Naive B cell (primary cell): ENCODE measurements at regions not wholly inside any gene's neighbourhood (a gene's known extent, or its start where the extent isn't known, plus 50 kb on each side); places are given as distances from the start of the nearest gene placed in this dataset.
A peak's percentile ranks its signal among the peaks of the same experiment; 100 is the strongest.
"Not testable (repeated sequence)": the region's sequence is repeated elsewhere in the genome, so short reads cannot be mapped to it uniquely, and the experiment has no call there.

Experiments
- ATAC-seq, 2 donors: fragments of 150-1000 bp; cut with Tn5 transposase; 2 replicates each; pipeline ENCODE4 v1.10.0; 2021; ENCODE audit warnings: low read depth in 2 of 2, mild to moderate bottlenecking in 2 of 2, moderate library complexity in 2 of 2
- DNase-seq: peaks from one replicate; pipeline ENCODE4 v3.0.0; 2022
- H3K27ac Mint-ChIP-seq, 6 donors: one replicate each; pipeline ENCODE4 v1.8.0; 2020 to 2022; ENCODE audit warnings: mild to moderate bottlenecking in 6 of 6, mixed read lengths in 6 of 6, moderate library complexity in 5 of 6, inconsistent platforms in 2 of 6
- H3K27me3 Mint-ChIP-seq, 3 donors: one replicate each; pipeline ENCODE4 v1.8.0; 2021 to 2022; ENCODE audit warnings: mixed read lengths in 3 of 3, mild to moderate bottlenecking in 1 of 3
- H3K36me3 Mint-ChIP-seq, 2 donors: one replicate each; pipeline ENCODE4 v1.8.0; 2020 to 2022; ENCODE audit warnings: mixed read lengths in 2 of 2, inconsistent platforms in 1 of 2, mild to moderate bottlenecking in 1 of 2
- H3K4me1 Mint-ChIP-seq, 3 donors: one replicate each; pipeline ENCODE4 v1.8.0; 2020 to 2022; ENCODE audit warnings: mixed read lengths in 3 of 3, inconsistent platforms in 1 of 3, mild to moderate bottlenecking in 1 of 3, moderate library complexity in 1 of 3
- H3K4me3 Mint-ChIP-seq, 8 donors: one replicate each; pipeline ENCODE4 v1.8.0; 2020 to 2022; ENCODE audit warnings: mild to moderate bottlenecking in 8 of 8, mixed read lengths in 8 of 8, moderate library complexity in 8 of 8, inconsistent platforms in 2 of 8
- H3K9me3 Mint-ChIP-seq, 7 donors: one replicate each; pipeline ENCODE4 v1.8.0; 2020 to 2022; ENCODE audit warnings: mixed read lengths in 7 of 7, mild to moderate bottlenecking in 5 of 7, inconsistent platforms in 2 of 7, moderate library complexity in 1 of 7

DNA sequence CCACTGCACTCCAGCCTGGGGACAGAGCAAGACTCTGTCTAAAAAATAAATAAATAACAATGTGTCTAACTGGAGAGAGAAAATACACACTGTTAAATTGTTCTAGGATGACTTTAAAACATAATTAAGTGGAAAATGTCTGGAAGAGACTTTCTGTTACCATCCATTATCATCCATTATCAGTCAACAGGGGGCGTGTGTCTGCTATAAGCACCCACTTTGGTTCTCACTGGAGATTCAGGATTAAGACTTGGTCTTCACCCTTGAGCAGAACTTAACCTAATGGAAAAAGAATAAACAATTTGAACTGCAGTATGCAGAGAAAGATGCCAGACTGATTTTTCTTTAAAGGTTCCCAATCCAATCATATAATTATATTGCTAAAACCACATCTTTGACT is 999.8 kb upstream of the GYPC start:
- Mint-ChIP-seq H3K27ac (no peak overlapping the region), H3K4me1 (no peaks in the 10 kb centered on the region), H3K27me3 (no peaks in the 10 kb centered on the region), H3K9me3 (peaks cover 0 to 13% (median 3%) of the 10 kb centered on the region in 7 donors), H3K4me3 (no peak overlapping the region), H3K36me3 (no peaks in the 10 kb centered on the region)
- no peak for DNase-seq
- no peak for ATAC-seq

DNA sequence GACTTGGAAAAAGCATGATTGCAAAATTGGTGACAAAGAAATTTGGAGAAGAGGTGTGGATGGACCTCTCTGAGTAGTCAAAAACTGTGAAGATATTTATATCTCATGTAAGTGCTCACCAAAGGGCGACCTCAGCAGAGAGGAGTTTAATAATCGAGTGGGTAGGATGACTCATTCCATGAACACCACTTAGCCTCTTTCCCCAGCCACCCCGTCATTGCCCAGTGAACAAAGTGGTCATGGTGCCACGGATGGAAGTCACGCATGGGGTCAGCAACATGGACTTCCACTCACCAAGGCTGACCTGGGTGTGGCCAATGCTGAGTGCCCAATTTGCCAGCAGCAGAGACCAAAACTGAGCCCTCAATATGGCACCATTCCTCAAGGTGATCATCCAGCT is 997.4 kb upstream of the GYPC start:
- H3K4me3 Mint-ChIP-seq = no peak overlapping the region
- ATAC-seq (no peak), DNase-seq (no peak)
- H3K36me3 Mint-ChIP-seq = no peaks in the 10 kb centered on the region
- H3K4me1 Mint-ChIP-seq = no peaks in the 10 kb centered on the region
- peaks cover 0 to 8% (median 3%) of the 10 kb centered on the region in 7 donors for H3K9me3 Mint-ChIP-seq
- no peak overlapping the region for H3K27ac Mint-ChIP-seq
- no peaks in the 10 kb centered on the region for H3K27me3 Mint-ChIP-seq

DNA sequence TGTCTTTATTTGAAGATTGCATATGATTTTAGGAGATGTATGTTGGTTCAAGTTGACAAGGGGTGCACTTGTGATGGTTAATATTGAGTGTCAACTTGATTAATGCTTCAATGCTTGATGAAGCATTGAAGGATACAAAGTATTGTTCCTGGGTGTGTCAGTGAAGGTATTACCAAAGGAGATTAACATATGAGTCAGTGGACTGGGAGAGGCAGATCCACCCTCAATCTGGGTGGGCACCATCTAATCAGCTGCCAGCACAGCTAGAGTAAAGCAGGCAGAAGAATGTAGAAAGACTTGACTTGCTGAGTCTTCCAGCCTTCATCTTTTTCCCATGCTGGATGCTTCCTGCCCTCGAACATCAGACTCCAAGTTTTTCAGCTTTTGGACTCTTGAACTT is 995.6 kb upstream of the GYPC start:
- H3K27me3 Mint-ChIP-seq, H3K36me3 Mint-ChIP-seq, H3K9me3 Mint-ChIP-seq, DNase-seq, H3K4me3 Mint-ChIP-seq, ATAC-seq, H3K4me1 Mint-ChIP-seq, H3K27ac Mint-ChIP-seq: not testable (repeated sequence)

DNA sequence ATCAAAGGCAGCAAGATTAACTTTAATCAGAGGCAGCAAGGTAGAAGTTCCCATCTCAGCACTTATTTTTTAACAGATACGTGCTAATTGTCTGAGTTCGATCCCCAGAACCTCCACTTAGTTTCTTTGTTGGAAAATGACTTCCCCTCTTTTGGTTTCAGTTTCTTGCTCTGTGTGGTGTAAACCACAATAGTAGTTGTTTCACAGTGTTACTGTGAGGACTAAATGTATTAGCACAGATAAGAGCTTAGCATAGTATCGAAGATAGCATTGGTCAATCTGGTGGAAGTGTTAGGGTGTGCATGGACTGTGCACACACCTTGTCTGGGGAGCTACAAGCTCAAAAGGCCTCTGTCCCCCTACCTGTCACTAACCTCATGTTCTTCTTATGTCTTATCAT is 988.3 kb upstream of the GYPC start:
- DNase-seq (no peak), ATAC-seq (no peak)
- Mint-ChIP-seq H3K4me3 (no peak overlapping the region), H3K27me3 (no peaks in the 10 kb centered on the region), H3K9me3 (peaks cover 0 to 7% (median 4%) of the 10 kb centered on the region in 7 donors), H3K36me3 (no peaks in the 10 kb centered on the region), H3K4me1 (no peaks in the 10 kb centered on the region), H3K27ac (no peak overlapping the region)

- ATAC-seq (no peak), DNase-seq (no peak)
- no peaks in the 10 kb centered on the region for H3K27me3 Mint-ChIP-seq
- no peak overlapping the region for H3K27ac Mint-ChIP-seq
- peaks cover 0 to 13% (median 7%) of the 10 kb centered on the region in 7 donors for H3K9me3 Mint-ChIP-seq
- H3K4me1 Mint-ChIP-seq = no peaks in the 10 kb centered on the region
- no peaks in the 10 kb centered on the region for H3K36me3 Mint-ChIP-seq
- no peak overlapping the region for H3K4me3 Mint-ChIP-seq
Measured at GRCh38 chr2:125679903-125680302, 976.1 kb upstream of the GYPC start.

GRCh38 chr2:125680809-125681208 is 975.1 kb upstream of the GYPC start:
- H3K9me3 Mint-ChIP-seq = peaks cover 2 to 13% (median 8%) of the 10 kb centered on the region in 7 donors
- H3K27me3 Mint-ChIP-seq = no peaks in the 10 kb centered on the region
- no peak for ATAC-seq
- H3K4me1 Mint-ChIP-seq = no peaks in the 10 kb centered on the region
- no peaks in the 10 kb centered on the region for H3K36me3 Mint-ChIP-seq
- H3K4me3 Mint-ChIP-seq = no peak overlapping the region
- no peak for DNase-seq
- no peak overlapping the region for H3K27ac Mint-ChIP-seq

- no peaks in the 10 kb centered on the region for H3K27me3 Mint-ChIP-seq
- H3K27ac Mint-ChIP-seq = no peak overlapping the region
- peaks cover 0 to 14% (median 7%) of the 10 kb centered on the region in 7 donors for H3K9me3 Mint-ChIP-seq
- no peaks in the 10 kb centered on the region for H3K36me3 Mint-ChIP-seq
- H3K4me1 Mint-ChIP-seq = no peaks in the 10 kb centered on the region
- DNase-seq (no peak), ATAC-seq (no peak)
- no peak overlapping the region for H3K4me3 Mint-ChIP-seq
Measured at GRCh38 chr2:125681576-125681975, 974.4 kb upstream of the GYPC start.

DNA sequence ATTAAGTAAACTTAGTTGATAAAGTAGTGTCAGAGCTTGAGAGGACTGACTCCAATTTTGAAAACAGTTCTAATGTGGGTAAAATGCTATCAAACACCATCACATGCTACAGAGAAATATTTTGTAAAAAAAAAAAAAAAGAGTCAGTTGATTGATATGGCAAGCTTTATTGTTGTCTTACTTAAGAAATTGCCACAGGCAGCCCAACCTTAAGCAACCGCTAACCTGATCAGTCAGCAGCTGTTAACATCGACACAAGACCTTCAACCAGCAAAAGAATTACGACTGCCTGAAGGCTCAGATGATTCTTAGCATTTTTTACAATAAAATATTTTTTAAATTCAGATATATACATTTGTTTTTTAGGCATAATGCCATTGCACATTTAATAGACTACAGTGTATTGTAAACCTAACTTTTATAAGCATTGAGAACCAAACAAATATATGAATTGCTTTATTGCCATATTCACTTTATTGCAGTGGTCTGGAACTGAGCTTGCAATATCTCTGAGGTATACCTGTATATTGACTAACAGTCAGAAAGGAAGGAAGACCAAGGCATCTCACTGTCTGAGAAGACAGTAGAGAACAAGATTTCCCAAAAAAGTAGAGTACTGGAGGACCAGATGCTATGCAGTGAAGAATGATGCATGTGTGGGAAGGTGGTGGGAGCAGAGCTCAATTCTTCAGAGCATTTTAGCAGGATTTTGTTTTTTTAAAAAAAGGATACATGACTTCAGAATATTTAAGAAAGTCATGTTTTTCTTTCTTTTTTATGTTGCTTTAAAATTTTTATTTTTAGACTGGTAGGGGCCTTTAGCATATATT is 973.8 kb upstream of the GYPC start:
- ATAC-seq = no peak
- H3K4me3 Mint-ChIP-seq = no peak overlapping the region
- peak overlapping the region in 1 of 6 donors; percentile 61 for H3K27ac Mint-ChIP-seq
- H3K9me3 Mint-ChIP-seq = peaks cover 0 to 11% (median 7%) of the 10 kb centered on the region in 7 donors
- no peaks in the 10 kb centered on the region for H3K27me3 Mint-ChIP-seq
- no peaks in the 10 kb centered on the region for H3K4me1 Mint-ChIP-seq
- DNase-seq = no peak
- H3K36me3 Mint-ChIP-seq = no peaks in the 10 kb centered on the region

- H3K27ac Mint-ChIP-seq = no peak overlapping the region
- no peak for DNase-seq
- no peaks in the 10 kb centered on the region for H3K27me3 Mint-ChIP-seq
Measured at GRCh38 chr2:125684256-125684655, 971.7 kb upstream of the GYPC start.

GRCh38 chr2:125684932-125685331 is 971.0 kb upstream of the GYPC start:
- Mint-ChIP-seq H3K4me1 (no peaks in the 10 kb centered on the region), H3K9me3 (peaks cover 0 to 6% (median 4%) of the 10 kb centered on the region in 7 donors), H3K27me3 (no peaks in the 10 kb centered on the region), H3K27ac (peak overlapping the region in 1 of 6 donors; percentile 15), H3K36me3 (no peaks in the 10 kb centered on the region), H3K4me3 (no peak overlapping the region)
- ATAC-seq (no peak), DNase-seq (no peak)

More at GRCh38 chr2:125684256-125684655, 971.7 kb upstream of the GYPC start:
- Mint-ChIP-seq H3K36me3 (no peaks in the 10 kb centered on the region), H3K4me3 (no peak overlapping the region), H3K9me3 (peaks cover 0 to 7% (median 4%) of the 10 kb centered on the region in 7 donors), H3K4me1 (no peaks in the 10 kb centered on the region)
- ATAC-seq = no peak

- Mint-ChIP-seq H3K9me3 (peaks cover 0 to 6% (median 0%) of the 10 kb centered on the region in 7 donors), H3K4me3 (no peak overlapping the region), H3K36me3 (no peaks in the 10 kb centered on the region), H3K27me3 (no peaks in the 10 kb centered on the region), H3K4me1 (no peaks in the 10 kb centered on the region), H3K27ac (no peak overlapping the region)
- DNase-seq = no peak
- no peak for ATAC-seq
Measured at GRCh38 chr2:125696560-125696959, 959.4 kb upstream of the GYPC start.

DNA sequence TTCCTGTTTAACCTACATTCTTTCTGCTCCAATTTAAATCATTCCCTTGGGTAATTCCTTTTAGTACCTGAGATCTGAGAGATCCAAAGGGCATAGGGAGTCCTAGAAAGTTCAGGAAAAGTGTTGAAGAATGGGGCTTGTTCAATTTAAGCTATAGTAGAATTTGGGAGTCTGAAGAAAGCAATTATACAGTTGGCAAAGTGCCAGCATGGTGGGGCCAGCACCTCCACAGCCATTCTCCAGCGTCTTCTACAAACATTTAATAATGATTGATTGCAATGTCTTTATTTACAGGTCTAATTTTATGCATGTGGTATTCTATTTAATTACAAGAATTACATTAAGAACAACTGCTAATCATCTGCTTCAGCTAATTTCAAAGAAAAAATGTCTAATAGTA is 957.7 kb upstream of the GYPC start:
- no peak for ATAC-seq
- Mint-ChIP-seq H3K36me3 (no peaks in the 10 kb centered on the region), H3K4me1 (no peaks in the 10 kb centered on the region), H3K4me3 (no peak overlapping the region), H3K27me3 (no peaks in the 10 kb centered on the region), H3K27ac (no peak overlapping the region), H3K9me3 (peaks cover 0 to 6% (median 0%) of the 10 kb centered on the region in 7 donors)
- no peak for DNase-seq

DNA sequence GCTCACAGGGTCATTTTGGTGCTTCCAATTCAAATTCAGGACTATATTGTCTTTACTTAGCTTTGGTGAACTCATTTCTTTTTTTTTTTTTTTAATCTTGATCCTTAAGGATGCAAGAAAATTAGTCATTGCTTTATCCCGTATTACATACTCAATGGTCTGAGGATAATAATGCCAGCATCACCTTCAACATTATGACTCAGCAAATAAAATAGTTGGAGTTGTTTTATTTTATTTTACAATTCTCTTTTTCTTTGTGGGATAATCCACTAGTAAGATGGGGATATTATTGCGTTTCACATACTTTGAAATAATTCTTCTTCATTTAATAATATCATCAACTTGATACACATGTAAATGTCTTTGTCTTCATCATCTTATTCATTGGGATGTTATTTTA is 954.9 kb upstream of the GYPC start:
- peaks cover 0 to 2% (median 0%) of the 10 kb centered on the region in 7 donors for H3K9me3 Mint-ChIP-seq
- no peaks in the 10 kb centered on the region for H3K27me3 Mint-ChIP-seq
- H3K27ac Mint-ChIP-seq = no peak overlapping the region
- H3K36me3 Mint-ChIP-seq = no peaks in the 10 kb centered on the region
- ATAC-seq = no peak
- no peak for DNase-seq
- H3K4me3 Mint-ChIP-seq = no peak overlapping the region
- no peaks in the 10 kb centered on the region for H3K4me1 Mint-ChIP-seq

DNA sequence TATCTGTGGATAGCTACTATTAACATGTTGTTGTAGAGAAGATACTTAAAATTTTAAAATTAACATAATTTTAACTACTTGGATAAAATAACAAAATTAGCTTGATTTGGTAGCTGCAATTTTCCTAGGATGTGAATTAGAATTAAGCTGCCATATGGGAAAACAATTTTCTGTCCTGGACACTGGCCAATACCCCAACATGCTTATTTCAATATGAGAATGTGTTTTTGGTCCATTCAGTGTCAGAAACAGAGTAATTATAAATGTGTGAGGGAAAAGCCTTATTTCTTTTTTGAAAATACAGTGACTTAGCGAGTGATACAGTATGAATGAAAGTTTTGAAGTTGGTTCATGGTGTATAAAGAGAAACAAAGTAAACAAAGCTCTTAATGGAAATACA is 948.3 kb upstream of the GYPC start:
- H3K36me3 Mint-ChIP-seq = no peaks in the 10 kb centered on the region
- no peak overlapping the region for H3K4me3 Mint-ChIP-seq
- H3K27ac Mint-ChIP-seq = no peak overlapping the region
- DNase-seq (no peak), ATAC-seq (no peak)
- H3K9me3 Mint-ChIP-seq = peaks cover 2 to 8% (median 4%) of the 10 kb centered on the region in 7 donors
- H3K4me1 Mint-ChIP-seq = no peaks in the 10 kb centered on the region
- no peaks in the 10 kb centered on the region for H3K27me3 Mint-ChIP-seq
